ENCODE measurements at regions not wholly inside any gene's neighbourhood (a gene's known extent, or its start where the extent isn't known, plus 50 kb on each side); places are given as distances from the start of the nearest gene placed in this dataset.

GRCh38 chr1:98493469-98493868 is 168.1 kb upstream of the SNX7 start:
- Histone ChIP-seq H3K36me3 (ENCODE audit: control insufficient read depth, insufficient read depth, low read length) (no peaks in the 10 kb centered on the region), H3K4me3 (ENCODE audit: low read depth, low read length) (no peak overlapping the region), H3K27me3 (ENCODE audit: control insufficient read depth, insufficient read depth, low read length) (no peaks in the 10 kb centered on the region)
- no peak for TF ChIP-seq CTCF (IDR thresholded peaks at IDR 0.05; ENCODE audit: insufficient read depth, low read length, poor library complexity, severe bottlenecking)
- no peak for DNase-seq (ENCODE audit: low read depth)

- no peak overlapping the region for H3K4me3 ChIP-seq (ENCODE audit: low read depth, low read length)
- DNase-seq (ENCODE audit: low read depth) = no peak
- H3K36me3 ChIP-seq (ENCODE audit: control insufficient read depth, insufficient read depth, low read length) = no peaks in the 10 kb centered on the region
- H3K27me3 ChIP-seq (ENCODE audit: control insufficient read depth, insufficient read depth, low read length) = no peaks in the 10 kb centered on the region
- no peak for TF ChIP-seq CTCF (IDR thresholded peaks at IDR 0.05; ENCODE audit: insufficient read depth, low read length, poor library complexity, severe bottlenecking)
Observed at GRCh38 chr1:98490099-98490498, 171.4 kb upstream of the SNX7 start.

GRCh38 chr1:98487620-98488019 is 173.9 kb upstream of the SNX7 start:
- DNase-seq (ENCODE audit: low read depth) = no peak
- H3K4me3 ChIP-seq (ENCODE audit: low read depth, low read length) = no peak overlapping the region
- H3K36me3 ChIP-seq (ENCODE audit: control insufficient read depth, insufficient read depth, low read length) = no peaks in the 10 kb centered on the region
- no peaks in the 10 kb centered on the region for H3K27me3 ChIP-seq (ENCODE audit: control insufficient read depth, insufficient read depth, low read length)
- no peak for TF ChIP-seq CTCF (IDR thresholded peaks at IDR 0.05; ENCODE audit: insufficient read depth, low read length, poor library complexity, severe bottlenecking)

- no peaks in the 10 kb centered on the region for H3K36me3 ChIP-seq (ENCODE audit: control insufficient read depth, insufficient read depth, low read length)
- DNase-seq (ENCODE audit: low read depth) = no peak
- no peaks in the 10 kb centered on the region for H3K27me3 ChIP-seq (ENCODE audit: control insufficient read depth, insufficient read depth, low read length)
- no peak overlapping the region for H3K4me3 ChIP-seq (ENCODE audit: low read depth, low read length)
- no peak for TF ChIP-seq CTCF (IDR thresholded peaks at IDR 0.05; ENCODE audit: insufficient read depth, low read length, poor library complexity, severe bottlenecking)
Observed at GRCh38 chr1:98482611-98483010, 178.9 kb upstream of the SNX7 start.

GRCh38 chr1:98480271-98480670 is 181.2 kb upstream of the SNX7 start:
- no peak for TF ChIP-seq CTCF (IDR thresholded peaks at IDR 0.05; ENCODE audit: insufficient read depth, low read length, poor library complexity, severe bottlenecking)
- no peaks in the 10 kb centered on the region for H3K36me3 ChIP-seq (ENCODE audit: control insufficient read depth, insufficient read depth, low read length)

GRCh38 chr1:98478121-98478520 is 183.4 kb upstream of the SNX7 start:
- Histone ChIP-seq H3K4me3 (ENCODE audit: low read depth, low read length) (no peak overlapping the region), H3K36me3 (ENCODE audit: control insufficient read depth, insufficient read depth, low read length) (no peaks in the 10 kb centered on the region), H3K27me3 (ENCODE audit: control insufficient read depth, insufficient read depth, low read length) (no peaks in the 10 kb centered on the region)
- TF ChIP-seq CTCF (IDR thresholded peaks at IDR 0.05; ENCODE audit: insufficient read depth, low read length, poor library complexity, severe bottlenecking) = no peak
- no peak for DNase-seq (ENCODE audit: low read depth)

More at GRCh38 chr1:98480271-98480670, 181.2 kb upstream of the SNX7 start:
- H3K27me3 ChIP-seq (ENCODE audit: control insufficient read depth, insufficient read depth, low read length) = no peaks in the 10 kb centered on the region
- H3K4me3 ChIP-seq (ENCODE audit: low read depth, low read length) = no peak overlapping the region
- DNase-seq (ENCODE audit: low read depth) = no peak

Measured in kidney epithelial cell (primary cell).